ENCODE measurements at regions not wholly inside any gene's neighbourhood (a gene's known extent, or its start where the extent isn't known, plus 50 kb on each side); places are given as distances from the start of the nearest gene placed in this dataset.

DNA sequence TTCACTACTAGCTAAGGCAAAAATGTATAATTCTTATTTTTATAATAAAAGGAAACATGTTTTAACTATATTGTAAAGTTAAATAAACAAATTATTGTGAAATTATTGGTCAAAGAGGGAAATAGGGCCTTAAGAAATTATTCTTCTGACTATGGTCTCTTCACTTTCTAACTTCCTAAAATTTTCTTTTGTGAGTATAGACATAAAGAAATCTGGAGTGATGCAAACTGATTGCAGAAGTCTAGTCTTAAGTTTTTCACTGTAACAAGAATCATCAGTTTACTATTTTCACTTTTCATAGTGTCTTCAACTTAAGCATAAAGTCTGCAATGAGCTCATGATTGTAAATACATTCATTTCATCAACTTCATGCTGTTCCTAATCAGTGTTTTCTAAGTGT is 525.4 kb downstream of the TFEC start:
- Histone ChIP-seq H2AK5ac (ENCODE audit: low read depth, low read length) (no peak overlapping the region), H4K91ac (replicated peaks; ENCODE audit: insufficient read length, low read length) (no peak overlapping the region), H2BK20ac (ENCODE audit: low read length) (no peak overlapping the region), H3K56ac (replicated peaks; ENCODE audit: insufficient read length, low read depth, low read length) (no peak overlapping the region), H3K9ac (replicated peaks in 1 of 4; ENCODE audit: extremely low read depth in 1 of 4, low read depth in 3 of 4, low read length in 3 of 4) (no peak overlapping the region), H2BK120ac (replicated peaks; ENCODE audit: low read depth, low read length) (no peak overlapping the region), H2BK5ac (ENCODE audit: low read depth, low read length) (no peak overlapping the region), H3K23me2 (ENCODE audit: low read depth, low read length) (no peaks in the 10 kb centered on the region), H3K23ac (ENCODE audit: insufficient read length) (no peak overlapping the region), H3K79me2 (ENCODE audit: control insufficient read depth in 1 of 2, insufficient read depth in 2 of 2, low read length in 2 of 2) (no peaks in the 10 kb centered on the region), H3K4ac (replicated peaks; ENCODE audit: insufficient read length, low read depth, low read length) (no peak overlapping the region), H3K27me3 (replicated peaks in 1 of 4; ENCODE audit: control insufficient read depth in 3 of 4, extremely low read depth in 1 of 4, insufficient read depth in 3 of 4, low read length in 3 of 4) (peaks cover 0 to 1% (median 0%) of the 10 kb centered on the region in 4 experiments; a peak in 1 of 7 replicates), H4K5ac (ENCODE audit: insufficient read length, low read depth, low read length) (no peak overlapping the region), H3K9me3 (ENCODE audit: insufficient read depth in 2 of 2, low read depth in 1 of 2, low read length in 1 of 2) (peaks cover 2 to 4% of the 10 kb centered on the region in 2 experiments; a peak in 1 of 4 replicates), H3K36me3 (ENCODE audit: control insufficient read depth in 2 of 4, insufficient read depth in 4 of 4, low read length in 3 of 4) (no peaks in the 10 kb centered on the region; a peak in 1 of 8 replicates), H3K4me1 (replicated peaks in 1 of 4; ENCODE audit: control insufficient read depth in 3 of 4, insufficient read depth in 4 of 4, low read length in 3 of 4) (no peaks in the 10 kb centered on the region), H2BK12ac (ENCODE audit: low read depth, low read length) (no peak overlapping the region), H3K27ac (ENCODE audit: low read depth, low read length) (no peak overlapping the region), H3K4me3 (ENCODE audit: extremely low read depth in 1 of 4, insufficient read depth in 2 of 4, low read depth in 3 of 4, low read length in 4 of 4) (no peak overlapping the region), H2AFZ (ENCODE audit: low read length) (no peak overlapping the region), H4K8ac (ENCODE audit: extremely low read depth, insufficient read depth, low read length) (no peak overlapping the region), H3K14ac (ENCODE audit: insufficient read length) (no peak overlapping the region), H3K79me1 (ENCODE audit: low read depth, low read length) (no peaks in the 10 kb centered on the region), H2BK15ac (ENCODE audit: low read length) (no peak overlapping the region), H3K4me2 (ENCODE audit: insufficient read depth in 1 of 2, low read depth in 2 of 2, low read length in 2 of 2) (no peak overlapping the region), H3K18ac (ENCODE audit: extremely low read depth, low read length) (no peak overlapping the region), H4K20me1 (replicated peaks in 1 of 2; ENCODE audit: control insufficient read depth in 1 of 2, insufficient read depth in 2 of 2, low read length in 2 of 2) (no peaks in the 10 kb centered on the region)
- CTCF ChIA-PET (ENCODE audit: partially characterized antibody), result interaction anchor here (0.5 kb wide), 1 partner anchor 515 kb away, joined by 3 read pairs; no protein-coding TSS in a partner anchor
- FAIRE-seq (no peak), DNase-seq (ENCODE audit: low read depth in 1 of 2, low spot score in 2 of 2) (no peak)
- POLR2A ChIA-PET (ENCODE audit: partially characterized antibody), result no interaction called here
- TF ChIP-seq BACH1 (IDR thresholded peaks at IDR 0.05; ENCODE audit: low read length), result no peak
- TF ChIP-seq SIRT6 (IDR thresholded peaks at IDR 0.05; ENCODE audit: low read length), result no peak
- no peak for TF ChIP-seq RFX5 (IDR thresholded peaks at IDR 0.05; ENCODE audit: borderline replicate concordance, low read depth, low read length)
- no peak for TF ChIP-seq CEBPB (IDR thresholded peaks at IDR 0.05; ENCODE audit: low read depth, low read length)
- no peak for TF ChIP-seq MAX (IDR thresholded peaks at IDR 0.05)
- TF ChIP-seq, protein P1, sequence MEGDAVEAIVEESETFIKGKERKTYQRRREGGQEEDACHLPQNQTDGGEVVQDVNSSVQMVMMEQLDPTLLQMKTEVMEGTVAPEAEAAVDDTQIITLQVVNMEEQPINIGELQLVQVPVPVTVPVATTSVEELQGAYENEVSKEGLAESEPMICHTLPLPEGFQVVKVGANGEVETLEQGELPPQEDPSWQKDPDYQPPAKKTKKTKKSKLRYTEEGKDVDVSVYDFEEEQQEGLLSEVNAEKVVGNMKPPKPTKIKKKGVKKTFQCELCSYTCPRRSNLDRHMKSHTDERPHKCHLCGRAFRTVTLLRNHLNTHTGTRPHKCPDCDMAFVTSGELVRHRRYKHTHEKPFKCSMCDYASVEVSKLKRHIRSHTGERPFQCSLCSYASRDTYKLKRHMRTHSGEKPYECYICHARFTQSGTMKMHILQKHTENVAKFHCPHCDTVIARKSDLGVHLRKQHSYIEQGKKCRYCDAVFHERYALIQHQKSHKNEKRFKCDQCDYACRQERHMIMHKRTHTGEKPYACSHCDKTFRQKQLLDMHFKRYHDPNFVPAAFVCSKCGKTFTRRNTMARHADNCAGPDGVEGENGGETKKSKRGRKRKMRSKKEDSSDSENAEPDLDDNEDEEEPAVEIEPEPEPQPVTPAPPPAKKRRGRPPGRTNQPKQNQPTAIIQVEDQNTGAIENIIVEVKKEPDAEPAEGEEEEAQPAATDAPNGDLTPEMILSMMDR (IDR thresholded peaks at IDR 0.05; ENCODE audit: control extremely low read depth in 1 of 3, insufficient read depth in 1 of 3, low read depth in 1 of 3, low read length in 3 of 3), result no peak
- TF ChIP-seq SRF (IDR thresholded peaks at IDR 0.05; ENCODE audit: low read depth, low read length), result no peak
- no peak for TF ChIP-seq RXRA (IDR thresholded peaks at IDR 0.05; ENCODE audit: insufficient read depth, low read depth, low read length)
- TF ChIP-seq, protein P2, sequence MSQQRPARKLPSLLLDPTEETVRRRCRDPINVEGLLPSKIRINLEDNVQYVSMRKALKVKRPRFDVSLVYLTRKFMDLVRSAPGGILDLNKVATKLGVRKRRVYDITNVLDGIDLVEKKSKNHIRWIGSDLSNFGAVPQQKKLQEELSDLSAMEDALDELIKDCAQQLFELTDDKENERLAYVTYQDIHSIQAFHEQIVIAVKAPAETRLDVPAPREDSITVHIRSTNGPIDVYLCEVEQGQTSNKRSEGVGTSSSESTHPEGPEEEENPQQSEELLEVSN (IDR thresholded peaks at IDR 0.05), result no peak
- no peak for TF ChIP-seq CHD2 (IDR thresholded peaks at IDR 0.05; ENCODE audit: low read length)
- no peak for TF ChIP-seq SIN3A (conservative IDR thresholded peaks at IDR 0.05 in 1 of 2, IDR thresholded peaks at IDR 0.05 in 1 of 2; ENCODE audit: low read depth in 1 of 2, low read length in 2 of 2)
- TF ChIP-seq BCL11A (IDR thresholded peaks at IDR 0.05; ENCODE audit: low read depth in 2 of 2, low read length in 2 of 2), result no peak
- no peak for TF ChIP-seq POU5F1 (IDR thresholded peaks at IDR 0.05; ENCODE audit: low read depth, low read length)
